Fibroblast of the aortic adventitia (primary cell): ENCODE measurements at regions not wholly inside any gene's neighbourhood (a gene's known extent, or its start where the extent isn't known, plus 50 kb on each side); places are given as distances from the start of the nearest gene placed in this dataset. TPM values are rescaled to one million over a fixed set of nuclear protein-coding genes. Genes with fewer than 3 reads are reported as not detected.

ENCODE experiments used
- DNase-seq: peaks from one replicate; pipeline ENCODE4 v3.0.0-alpha.2; 2010; ENCODE audit warnings: low read depth
- H3K4me3 ChIP-seq: 2 replicates; pipeline ENCODE4 v1.5.1; 2011; ENCODE audit warnings: low read depth, mild to moderate bottlenecking, control low read depth, low read length, moderate library complexity
- small RNA-seq: library from RNA; depleted of rRNA; stranded (forward); fragments of <200 nt; gene quantifications from one replicate; pipeline ENCODE3, GENCODE V24; 2012
- TF ChIP-seq, protein P1 (sequence below): IDR thresholded peaks from 2 replicates; pipeline ENCODE4 v1.5.1; 2011; ENCODE audit warnings: mild to moderate bottlenecking, low read length, control low read depth, inconsistent platforms; ENCODE audit not compliant: insufficient read depth

DNA sequence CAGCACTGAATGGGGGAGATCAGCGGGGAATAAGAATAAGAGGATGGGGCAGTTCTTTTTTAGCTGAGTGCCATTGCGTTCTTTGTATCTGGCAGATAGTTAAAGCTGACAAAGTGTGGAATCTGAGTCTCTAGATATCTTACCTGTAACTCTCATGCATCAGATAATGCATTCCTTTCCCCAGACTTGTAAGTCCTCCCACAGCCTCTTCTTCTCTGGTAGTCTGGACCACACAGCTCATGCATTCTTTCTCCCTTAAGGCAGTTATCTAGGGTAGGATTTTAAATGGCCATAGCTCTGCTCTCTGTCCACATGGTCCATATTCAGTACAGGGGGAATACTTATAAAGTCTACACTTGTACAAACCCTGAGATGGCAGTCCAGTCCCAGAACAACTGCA is 54.0 kb upstream of the FGF10 start:
- TF ChIP-seq, protein P1, sequence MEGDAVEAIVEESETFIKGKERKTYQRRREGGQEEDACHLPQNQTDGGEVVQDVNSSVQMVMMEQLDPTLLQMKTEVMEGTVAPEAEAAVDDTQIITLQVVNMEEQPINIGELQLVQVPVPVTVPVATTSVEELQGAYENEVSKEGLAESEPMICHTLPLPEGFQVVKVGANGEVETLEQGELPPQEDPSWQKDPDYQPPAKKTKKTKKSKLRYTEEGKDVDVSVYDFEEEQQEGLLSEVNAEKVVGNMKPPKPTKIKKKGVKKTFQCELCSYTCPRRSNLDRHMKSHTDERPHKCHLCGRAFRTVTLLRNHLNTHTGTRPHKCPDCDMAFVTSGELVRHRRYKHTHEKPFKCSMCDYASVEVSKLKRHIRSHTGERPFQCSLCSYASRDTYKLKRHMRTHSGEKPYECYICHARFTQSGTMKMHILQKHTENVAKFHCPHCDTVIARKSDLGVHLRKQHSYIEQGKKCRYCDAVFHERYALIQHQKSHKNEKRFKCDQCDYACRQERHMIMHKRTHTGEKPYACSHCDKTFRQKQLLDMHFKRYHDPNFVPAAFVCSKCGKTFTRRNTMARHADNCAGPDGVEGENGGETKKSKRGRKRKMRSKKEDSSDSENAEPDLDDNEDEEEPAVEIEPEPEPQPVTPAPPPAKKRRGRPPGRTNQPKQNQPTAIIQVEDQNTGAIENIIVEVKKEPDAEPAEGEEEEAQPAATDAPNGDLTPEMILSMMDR, result no peak
- no peak overlapping the region for H3K4me3 ChIP-seq
- DNase-seq, result no peak

DNA sequence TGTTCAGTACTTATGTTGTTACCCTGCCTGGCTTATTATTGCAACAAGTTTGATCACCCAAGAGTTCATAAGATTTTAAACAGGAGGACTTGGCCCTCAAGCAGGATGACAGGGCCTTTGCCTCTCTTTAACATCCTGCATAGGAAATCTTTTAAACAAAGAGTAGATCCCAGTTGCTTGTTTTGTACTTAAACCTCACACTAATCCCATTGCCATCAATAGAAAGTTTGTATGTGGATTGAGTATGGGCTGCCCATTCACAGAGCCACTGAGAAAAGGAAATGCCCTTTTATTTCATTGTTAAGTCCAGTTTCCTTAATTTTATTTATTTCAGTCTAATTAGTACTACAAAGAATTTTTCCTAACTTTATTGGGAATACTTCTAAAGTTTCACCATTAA is 52.2 kb upstream of the FGF10 start:
- DNase-seq, result no peak
- H3K4me3 ChIP-seq, result no peak overlapping the region
- TF ChIP-seq, protein P1, result no peak

DNA sequence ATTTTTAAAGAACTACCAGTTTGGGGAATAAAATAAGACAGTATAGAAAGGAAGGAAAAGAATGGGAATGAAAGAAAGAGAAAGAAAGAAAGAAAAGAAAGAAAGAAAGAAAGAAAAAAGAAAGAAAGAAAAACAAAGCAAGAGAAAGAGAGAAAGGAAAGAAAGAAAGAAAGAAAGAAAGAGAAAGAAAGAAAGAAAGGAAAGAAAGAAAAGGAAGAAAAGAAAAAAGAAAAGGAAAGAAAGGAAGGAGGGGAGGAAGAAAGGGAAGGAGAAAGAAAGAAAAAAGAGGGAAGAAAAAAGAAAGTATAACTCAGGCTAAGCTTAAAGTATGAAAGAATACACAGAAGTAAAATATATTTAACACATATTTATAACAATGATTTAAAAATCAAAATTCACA is 51.0 kb upstream of the FGF10 start:
- no peak for DNase-seq
- H3K4me3 ChIP-seq, result no peak overlapping the region
- TF ChIP-seq, protein P1, result no peak

Small RNAs in the stretch of these regions (small RNA-seq; reads per million reads assigned to genes)
- gene RN7SL383P, result not detected
